ENCODE measurements at regions not wholly inside any gene's neighbourhood (a gene's known extent, or its start where the extent isn't known, plus 50 kb on each side); places are given as distances from the start of the nearest gene placed in this dataset.

DNA sequence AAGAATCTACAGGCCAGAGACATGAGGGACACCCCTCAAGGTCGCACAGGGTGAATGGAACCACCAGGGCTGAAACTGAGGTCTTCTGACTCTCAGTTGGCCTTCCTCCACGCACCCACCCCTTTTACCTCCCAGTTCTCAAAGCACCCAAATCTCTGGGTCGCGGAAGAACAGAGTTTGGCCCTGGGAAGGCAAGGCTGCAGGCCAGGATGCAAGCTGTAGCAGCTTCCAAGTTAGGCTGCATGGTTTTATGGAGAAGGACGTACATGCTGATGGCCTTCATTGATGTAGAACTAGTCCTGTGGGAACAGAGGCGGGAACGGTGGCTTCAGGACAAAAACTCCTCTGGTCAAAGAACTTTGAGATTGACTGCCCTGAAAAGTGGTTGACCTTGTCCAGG is 143.5 kb upstream of the B3GAT1 start:
- DNase-seq (ENCODE audit: low read depth in 3 of 3, low spot score in 2 of 3), result no peak

DNA sequence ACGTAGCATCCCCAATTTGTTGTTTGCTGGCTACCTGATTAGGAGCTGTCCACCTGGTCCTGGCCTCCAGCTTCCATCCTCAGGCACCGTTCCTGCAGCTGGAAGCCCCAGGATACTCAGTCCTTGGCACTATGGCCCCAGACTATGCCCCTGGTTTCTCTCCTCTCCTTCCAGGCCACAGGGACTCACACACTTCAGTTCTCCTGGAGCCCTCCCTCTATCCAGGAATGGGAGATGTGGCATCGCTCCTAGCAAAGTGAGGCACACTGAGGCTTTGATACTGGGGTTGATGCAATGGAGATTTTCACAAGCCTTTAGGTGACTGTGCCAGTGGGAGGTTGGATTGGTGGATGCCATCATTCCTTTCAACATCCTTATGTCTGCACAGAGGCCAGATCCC is 142.8 kb upstream of the B3GAT1 start:
- no peak for DNase-seq (ENCODE audit: low read depth in 3 of 3, low spot score in 2 of 3)

DNA sequence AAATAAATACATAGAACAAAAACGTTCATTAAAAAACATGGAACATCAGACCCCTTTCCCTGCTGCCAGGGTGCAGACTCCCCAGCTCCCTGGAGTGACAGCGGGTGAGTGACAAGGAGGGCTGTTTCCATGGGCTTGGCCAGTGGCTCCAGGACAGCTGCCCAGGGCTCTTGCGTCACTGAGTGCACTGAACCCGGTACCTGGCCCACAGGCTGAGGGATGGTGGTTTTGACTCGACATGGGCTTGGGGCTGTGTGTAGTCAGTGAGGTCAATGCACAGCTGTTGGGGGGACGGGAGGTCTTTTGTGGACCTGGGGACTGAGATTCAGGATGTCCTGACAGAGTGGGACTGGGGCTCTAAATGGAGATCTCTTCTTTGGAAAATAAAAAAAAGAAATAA is 142.1 kb upstream of the B3GAT1 start:
- DNase-seq (ENCODE audit: low read depth in 3 of 3, low spot score in 2 of 3), result no peak

DNA sequence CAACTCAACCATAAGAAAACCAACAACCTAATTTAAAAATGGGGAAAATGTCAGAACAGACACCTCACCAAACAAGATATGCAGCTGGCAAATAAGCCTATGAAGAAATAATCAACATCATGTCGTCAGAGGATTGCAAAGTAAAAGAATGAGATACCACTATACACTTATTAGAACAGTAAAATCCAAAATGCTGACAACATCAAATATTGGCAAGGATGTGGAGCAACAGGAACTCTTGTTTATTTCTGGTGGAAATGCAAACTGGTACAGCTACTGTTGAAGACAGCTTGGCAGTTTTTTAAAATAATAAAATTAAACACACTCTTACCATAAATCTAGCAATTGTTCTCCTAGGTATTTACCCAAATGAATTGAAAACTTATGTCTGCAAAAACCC is 140.7 kb upstream of the B3GAT1 start:
- no peak for DNase-seq (ENCODE audit: low read depth in 3 of 3, low spot score in 2 of 3)

DNA sequence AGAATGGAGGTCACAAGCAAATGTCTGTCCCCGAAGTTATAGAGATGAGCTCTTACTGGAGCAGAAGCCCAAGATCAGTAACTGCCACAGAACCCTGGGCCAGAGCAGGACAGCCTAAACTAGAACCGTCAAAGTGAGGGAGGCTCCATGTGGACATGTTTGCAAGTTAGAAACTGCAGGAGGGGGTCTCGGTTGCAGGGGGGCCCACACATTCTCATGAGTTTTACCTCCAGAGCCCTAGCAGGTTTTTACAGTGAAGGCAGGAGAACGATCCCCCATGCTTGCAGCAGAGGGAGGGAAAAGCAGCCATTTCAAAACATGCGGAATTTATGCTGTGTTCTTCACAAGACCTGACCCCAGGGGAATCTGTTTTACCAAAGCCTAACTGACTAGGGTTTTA is 133.5 kb upstream of the B3GAT1 start:
- DNase-seq (ENCODE audit: low read depth in 3 of 3, low spot score in 2 of 3), result no peak

DNA sequence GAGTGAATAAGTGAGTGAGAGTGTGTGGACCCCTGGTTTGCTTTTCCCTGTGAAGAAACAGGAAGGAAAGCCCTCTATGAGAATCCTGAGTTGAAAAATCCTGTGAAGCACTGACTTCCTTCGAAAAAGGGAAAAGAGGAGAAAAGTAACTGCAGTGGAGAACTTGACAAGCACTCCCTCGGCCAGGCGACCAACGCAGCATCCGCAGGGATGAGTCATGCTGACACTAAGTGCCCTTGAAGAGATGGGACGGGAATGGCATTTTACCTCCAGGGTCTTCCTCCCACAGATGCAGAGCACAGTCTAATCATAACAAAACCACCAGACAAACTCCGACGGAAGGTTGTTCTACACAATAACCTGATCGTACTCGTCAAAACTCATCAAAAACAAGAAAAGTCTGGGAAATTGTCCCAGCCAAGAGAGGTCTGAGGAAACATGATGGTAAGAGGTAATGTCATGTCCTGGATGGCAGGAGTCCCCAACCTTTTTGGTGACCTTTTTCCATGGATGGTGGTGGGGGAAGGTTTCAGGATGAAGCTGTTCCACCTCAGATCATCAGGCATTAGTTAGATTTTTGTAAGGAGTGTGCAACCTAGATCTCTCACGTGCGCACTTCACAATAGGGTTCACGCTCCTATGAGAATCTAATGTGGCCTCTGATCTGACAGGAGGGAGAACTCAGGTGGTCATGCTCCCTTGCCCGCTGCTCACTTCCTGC is 132.2 kb upstream of the B3GAT1 start:
- no peak for DNase-seq (ENCODE audit: low read depth in 3 of 3, low spot score in 2 of 3)

DNA sequence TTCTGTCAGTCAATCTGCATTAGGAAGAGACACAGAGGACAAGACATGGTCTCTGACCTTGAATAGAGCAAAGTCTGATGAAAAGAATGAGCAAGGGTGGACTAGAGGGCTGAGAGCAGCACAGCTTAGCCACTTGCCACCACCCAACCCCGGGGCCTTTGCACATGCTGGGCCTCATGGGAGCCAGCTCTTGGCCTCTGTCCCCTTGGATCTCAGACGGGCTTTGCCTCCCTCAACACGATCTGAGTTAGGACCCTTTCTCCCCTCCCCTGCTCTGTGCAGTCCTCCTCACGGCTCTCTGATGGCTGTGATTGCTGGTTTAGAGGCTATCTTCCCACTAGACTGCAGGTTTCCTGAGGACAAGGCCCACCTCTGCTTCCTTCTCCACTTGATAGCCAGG is 131.6 kb upstream of the B3GAT1 start:
- DNase-seq (ENCODE audit: low read depth in 3 of 3, low spot score in 2 of 3), result no peak

DNA sequence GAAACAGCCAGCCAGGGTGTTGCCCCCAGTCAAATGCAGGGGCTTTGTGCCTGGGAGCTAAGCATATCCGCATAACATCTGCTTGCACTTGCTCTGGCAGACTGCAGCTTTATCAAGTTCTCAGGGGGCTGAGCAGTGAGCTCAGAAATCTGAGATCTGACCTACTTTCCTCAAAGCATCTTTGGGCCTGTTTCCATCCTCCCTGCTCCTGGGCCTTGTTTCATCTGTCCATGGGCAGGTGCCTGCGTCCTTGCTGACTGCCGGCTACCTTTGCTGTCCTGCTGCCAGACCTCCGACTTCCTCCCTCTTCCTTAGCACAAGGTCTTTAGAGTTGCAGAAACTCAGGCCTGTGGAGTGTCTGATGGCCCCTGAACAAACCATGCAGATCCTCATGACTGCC is 131.2 kb upstream of the B3GAT1 start:
- no peak for DNase-seq (ENCODE audit: low read depth in 3 of 3, low spot score in 2 of 3)

DNA sequence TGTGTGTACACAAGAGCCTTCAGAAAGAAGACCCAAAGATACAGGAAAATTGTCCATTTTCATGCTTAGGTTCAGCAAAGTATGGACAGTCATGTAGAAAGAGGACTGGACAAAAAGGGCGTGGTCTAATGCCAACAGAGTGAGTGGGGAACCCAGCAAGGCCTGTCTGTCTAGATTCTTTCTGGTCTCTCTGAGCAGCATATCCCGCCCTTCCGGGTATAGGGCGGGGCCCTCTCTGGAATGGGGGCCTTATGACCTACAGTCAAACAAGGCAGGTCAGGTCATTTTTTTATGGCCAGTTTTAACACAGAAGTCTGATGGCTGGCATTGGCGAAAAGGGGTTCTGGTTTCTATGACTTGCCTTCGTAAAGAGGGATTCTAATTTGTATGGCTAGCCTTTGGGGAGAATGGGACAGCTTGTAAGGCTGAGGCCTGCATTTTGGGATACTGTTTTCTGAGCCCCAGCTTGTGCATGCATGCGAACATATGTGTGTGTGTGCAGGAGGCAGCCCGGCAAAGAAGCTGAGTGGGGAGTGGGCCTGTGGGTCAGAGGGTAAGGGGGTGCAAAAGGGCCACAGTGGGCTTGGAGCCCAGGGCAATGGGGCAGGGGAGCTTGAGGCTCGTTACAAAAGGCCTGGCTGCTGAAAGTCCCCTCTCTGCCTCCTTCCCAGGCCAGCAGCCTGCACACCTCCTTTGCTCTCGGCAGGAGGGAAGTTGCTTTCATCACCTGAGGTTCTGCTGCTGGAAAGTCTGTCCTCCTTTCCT is 130.5 kb upstream of the B3GAT1 start:
- DNase-seq (ENCODE audit: low read depth in 3 of 3, low spot score in 2 of 3), result no peak

DNA sequence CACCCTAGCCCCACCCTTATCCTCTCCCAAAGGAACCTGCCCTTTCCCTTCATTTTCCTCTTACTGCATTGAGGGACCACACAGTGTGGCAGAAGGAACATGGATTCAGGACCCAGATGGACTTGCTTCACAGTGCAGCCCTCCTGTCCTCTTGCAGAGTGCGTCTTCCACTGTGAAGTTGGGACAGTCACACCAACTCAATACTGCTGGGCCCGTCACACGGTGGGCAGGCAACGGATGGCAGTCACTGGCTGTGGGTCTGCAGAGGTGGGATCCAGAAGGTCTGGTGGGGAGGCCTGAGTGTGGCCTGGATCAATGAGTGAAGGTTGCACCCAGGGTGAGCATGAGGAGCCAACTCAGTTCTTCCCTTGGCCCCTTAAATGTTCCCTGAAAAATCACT is 129.9 kb upstream of the B3GAT1 start:
- DNase-seq (ENCODE audit: low read depth in 3 of 3, low spot score in 2 of 3), result no peak

DNA sequence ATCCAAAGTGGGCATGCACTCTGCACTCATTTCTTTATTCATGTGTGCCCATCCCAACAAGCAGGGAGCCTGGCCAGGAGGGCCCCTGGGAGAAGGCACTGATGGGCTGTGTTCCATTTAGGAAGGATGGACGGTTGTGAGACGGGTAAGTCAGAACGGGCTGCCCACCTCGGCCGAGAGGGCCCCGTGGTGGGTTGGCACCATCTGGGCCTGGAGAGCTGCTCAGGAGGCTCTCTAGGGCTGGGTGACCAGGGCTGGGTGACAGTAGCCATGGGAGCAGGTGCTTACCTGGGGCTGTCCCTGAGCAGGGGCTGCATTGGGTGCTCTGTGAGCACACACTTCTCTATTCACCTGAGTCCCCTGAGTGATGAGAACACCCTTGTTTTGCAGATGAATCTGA is 129.3 kb upstream of the B3GAT1 start:
- no peak for DNase-seq (ENCODE audit: low read depth in 3 of 3, low spot score in 2 of 3)

DNA sequence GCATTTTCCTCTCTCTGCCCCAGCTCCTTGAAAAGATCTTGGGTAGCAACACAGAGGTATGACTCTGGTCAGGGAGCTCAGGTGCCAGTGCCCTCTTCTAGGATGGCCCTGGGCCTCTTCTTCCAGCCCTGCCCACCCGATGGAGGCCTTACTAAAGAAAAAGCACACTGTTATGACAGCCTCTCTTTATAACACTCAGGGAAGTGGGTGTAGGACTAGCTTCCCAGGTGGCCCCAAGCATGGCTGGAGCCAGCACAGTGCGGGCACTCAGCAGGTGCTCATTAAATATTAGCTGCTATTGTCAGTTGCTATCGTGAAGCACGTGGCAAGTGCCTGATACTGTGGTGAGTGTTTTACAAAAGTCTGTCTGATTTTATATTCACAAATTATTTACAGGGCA is 127.2 kb upstream of the B3GAT1 start:
- DNase-seq (ENCODE audit: low read depth in 3 of 3, low spot score in 2 of 3), result no peak

DNA sequence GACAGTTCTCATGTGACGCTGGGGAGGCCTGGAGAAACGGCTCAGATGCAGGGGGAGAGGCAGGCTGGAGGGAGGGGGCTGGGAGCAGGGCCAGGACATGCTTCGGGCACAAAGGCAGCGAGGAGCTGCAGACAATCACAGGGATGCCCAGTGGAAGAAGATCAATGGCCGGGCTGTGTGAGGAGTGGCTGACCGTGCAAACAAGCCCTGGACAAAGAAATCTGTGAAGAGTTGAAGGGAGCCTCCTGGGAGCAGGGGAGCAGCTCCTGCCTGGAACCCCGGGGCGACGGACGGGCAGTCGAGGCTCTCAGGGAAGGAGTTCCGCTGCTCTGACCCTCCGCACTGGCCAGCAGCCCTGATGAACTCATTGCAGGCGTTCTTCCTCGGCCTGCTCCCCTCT is 126.7 kb upstream of the B3GAT1 start:
- no peak for DNase-seq (ENCODE audit: low read depth in 3 of 3, low spot score in 2 of 3)

DNA sequence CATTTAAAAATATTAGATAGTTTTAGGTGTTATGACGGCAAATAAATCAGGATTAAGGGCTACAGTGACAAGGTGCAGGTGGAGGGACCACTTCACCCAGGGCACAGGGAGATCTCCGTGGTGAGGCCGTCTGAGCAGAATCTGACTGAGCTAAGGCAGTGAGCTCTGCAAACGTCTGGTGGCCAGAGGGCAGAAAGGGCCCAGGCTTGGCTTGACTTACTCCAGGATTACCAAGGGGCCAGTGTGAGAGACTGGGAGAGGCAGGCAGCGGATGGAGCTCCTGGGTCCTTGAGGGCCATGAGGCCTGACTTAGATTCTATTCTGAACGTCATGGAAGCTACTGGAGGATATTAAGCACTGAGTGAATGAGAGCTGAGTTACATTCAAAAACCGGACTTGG is 125.9 kb upstream of the B3GAT1 start:
- no peak for DNase-seq (ENCODE audit: low read depth in 3 of 3, low spot score in 2 of 3)

DNA sequence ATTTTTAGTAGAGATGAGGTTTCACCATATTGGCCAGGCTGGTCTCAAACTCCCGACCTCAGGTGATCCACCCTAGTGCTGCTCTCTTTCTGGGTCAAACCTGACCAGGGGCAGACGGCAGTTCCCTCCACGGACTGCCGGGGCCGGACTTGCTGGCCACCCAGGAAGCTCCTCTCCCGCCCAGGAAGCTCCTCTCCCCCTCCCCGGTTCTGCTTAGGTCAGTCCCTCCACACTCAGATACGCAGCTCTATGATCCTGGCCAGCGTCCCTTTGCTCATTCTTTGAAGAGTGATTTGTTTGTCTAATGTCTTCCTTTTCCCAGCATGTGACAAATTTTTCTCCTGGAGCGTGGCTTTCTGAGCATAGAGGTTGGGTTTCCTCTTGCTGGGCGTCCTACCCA is 125.3 kb upstream of the B3GAT1 start:
- no peak for DNase-seq (ENCODE audit: low read depth in 3 of 3, low spot score in 2 of 3)

DNA sequence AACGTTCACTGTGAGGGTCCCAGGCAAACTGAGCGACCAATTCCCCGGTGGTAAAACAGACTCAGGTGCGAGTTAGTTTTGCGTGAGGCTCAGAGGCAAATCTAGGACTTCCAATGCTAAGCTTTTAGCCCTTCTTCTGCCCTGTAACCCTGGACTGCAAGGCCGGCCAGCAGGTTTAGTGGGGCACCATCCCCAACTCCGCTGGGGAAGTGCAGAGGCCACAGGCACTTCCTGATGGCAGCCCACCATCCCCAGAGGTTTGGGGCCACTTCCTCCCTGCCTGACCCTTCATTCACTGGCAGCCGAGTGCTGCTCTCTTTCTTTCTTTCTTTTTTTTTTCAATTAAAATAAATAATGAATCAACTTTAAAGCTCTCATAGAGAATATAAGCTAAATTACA is 124.6 kb upstream of the B3GAT1 start:
- no peak for DNase-seq (ENCODE audit: low read depth in 3 of 3, low spot score in 2 of 3)

DNA sequence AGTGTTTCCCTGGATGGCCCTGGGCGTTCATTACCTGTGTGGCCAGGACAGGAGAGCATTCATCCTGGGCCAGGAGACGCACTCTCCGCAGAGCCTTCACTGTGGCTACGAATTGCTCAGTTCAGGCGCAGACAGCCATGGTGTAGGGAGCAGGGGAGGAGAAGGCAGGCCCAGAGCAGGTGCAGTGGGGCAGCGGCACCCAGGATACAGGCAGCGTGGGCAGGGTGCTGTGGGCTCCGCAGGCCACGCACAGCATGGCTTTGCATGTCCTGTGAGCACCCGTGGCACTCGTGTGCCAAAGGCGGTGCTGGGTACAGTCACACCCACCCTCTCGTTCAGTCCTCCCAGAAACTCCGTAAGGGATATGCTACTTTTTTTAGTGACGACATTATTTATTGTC is 124.2 kb upstream of the B3GAT1 start:
- no peak for DNase-seq (ENCODE audit: low read depth in 3 of 3, low spot score in 2 of 3)

DNA sequence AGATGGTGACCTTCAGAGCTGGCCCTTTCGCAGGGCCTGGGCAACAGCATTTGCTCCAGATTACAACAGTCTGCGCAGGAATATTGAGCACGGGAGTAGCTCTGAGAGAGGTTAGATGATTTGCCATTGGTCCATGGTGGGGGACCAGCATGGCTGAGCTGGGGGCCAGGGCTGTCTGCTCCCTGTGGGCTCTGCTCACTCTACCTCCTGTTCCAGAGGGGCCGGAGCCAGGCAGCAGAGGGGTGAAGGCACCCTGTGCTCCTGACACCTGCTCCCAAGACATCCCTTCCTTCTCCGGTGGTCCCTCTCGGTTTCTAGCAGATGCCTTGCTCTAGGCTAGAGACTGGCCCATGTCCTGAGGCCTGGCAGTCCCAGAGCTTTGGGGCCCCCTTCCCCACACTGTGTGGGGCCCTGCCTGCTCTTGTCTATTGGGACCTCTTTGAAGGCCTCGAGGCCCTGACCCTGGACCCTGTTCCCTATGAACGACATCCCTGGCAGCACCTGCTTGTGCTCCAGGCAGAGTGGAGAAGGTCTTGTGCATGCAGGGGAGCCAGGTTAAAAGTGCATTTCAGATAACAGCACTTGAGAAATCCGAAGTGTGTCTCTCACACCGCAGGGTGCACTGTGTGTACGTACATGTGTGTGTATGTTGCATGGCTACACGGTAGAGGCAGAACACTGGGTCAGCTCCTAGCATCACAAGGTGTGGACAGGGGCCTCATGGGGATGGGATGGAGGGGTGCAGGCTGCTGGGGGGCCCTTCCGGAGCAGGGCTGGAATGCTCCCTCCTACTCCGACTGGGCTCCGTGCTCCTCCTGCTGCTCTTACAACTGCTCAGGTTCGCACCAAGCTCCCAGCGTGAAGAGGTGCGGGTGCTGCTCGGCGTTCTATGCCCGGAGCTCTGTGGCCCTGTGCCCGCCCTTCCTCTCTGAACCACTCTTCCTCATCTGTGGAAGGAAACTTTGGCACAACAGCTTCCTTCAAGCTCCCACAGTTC is 123.3 kb upstream of the B3GAT1 start:
- no peak for DNase-seq (ENCODE audit: low read depth in 3 of 3, low spot score in 2 of 3)

DNA sequence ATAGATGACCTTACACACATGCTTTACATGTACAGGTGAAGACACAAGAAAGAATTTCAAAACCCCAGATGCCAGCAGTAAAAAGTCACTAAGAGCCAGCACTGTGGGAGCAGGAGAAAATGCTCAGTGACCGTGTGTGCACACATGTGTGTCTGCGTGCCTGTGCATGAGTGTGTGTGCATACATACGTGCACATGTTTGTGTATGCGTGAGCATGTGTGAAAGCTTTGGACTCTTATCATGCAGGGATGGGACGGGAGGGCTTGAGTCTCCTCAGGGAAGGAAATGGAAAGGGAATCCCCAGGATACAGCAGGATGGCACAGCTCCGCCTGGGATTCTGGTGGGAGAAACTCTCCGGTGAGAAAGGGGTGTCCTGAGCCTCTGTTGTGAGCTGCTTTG is 121.5 kb upstream of the B3GAT1 start:
- no peak for DNase-seq (ENCODE audit: low read depth in 3 of 3, low spot score in 2 of 3)

DNA sequence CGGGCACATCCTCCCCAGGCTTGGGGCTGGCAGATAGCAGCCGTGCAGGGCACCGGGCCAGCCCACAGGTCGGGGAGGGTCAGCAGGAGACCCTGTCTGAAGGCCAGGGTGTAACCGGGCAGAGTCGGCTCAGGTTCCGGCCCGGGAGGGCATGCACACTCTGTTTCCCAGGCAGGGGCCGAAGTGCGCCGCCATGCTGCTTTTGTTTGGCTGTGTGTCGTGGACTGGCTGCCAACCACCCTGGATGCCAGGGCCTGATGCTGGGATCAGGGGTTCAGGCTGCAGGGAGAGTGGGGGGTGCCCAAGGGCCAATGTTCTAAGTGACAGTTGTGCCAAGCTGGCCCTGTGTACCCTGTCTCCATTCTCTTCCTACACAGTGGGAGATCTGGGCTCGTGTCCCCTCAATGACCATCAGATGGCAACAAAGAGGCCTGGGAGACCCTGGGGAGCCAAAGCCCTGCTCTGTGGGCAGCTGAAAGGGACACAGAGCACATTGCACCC is 120.9 kb upstream of the B3GAT1 start:
- no peak for DNase-seq (ENCODE audit: low read depth in 3 of 3, low spot score in 2 of 3)

Measured in right renal cortex interstitium (tissue), 3 donors.